Ascending aorta (tissue), 2 donors: ENCODE measurements at regions not wholly inside any gene's neighbourhood (a gene's known extent, or its start where the extent isn't known, plus 50 kb on each side); places are given as distances from the start of the nearest gene placed in this dataset.

ENCODE experiments used
- DNase-seq, 2 donors: peaks; one replicate each; pipeline ENCODE4 v3.0.0-alpha.2; 2019; ENCODE audit warnings: low spot score in 2 of 2
- H3K27ac ChIP-seq, 2 donors: fragments of 200-600 bp; sonication (generic); one replicate each; pipeline ENCODE4 v1.5.1; 2016 to 2017; ENCODE audit warnings: mild to moderate bottlenecking in 1 of 2
- H3K27me3 ChIP-seq: fragments of 200-600 bp; sonication (generic); one replicate; pipeline ENCODE4 v1.5.1; 2017
- H3K36me3 ChIP-seq, 2 donors: fragments of 200-600 bp; sonication (generic); one replicate each; pipeline ENCODE4 v1.5.1; 2016
- H3K4me1 ChIP-seq, 2 donors: fragments of 200-600 bp; sonication (generic); one replicate each; pipeline ENCODE4 v1.5.1; 2016 to 2017; ENCODE audit warnings: mild to moderate bottlenecking in 1 of 2
- H3K4me3 ChIP-seq, 2 donors: fragments of 200-600 bp; sonication (generic); one replicate each; pipeline ENCODE4 v1.5.1; 2016 to 2017; ENCODE audit warnings: mild to moderate bottlenecking in 1 of 2
- H3K9me3 ChIP-seq, 2 donors: fragments of 200-600 bp; sonication (generic); one replicate each; pipeline ENCODE4 v1.5.1; 2016
- CTCF ChIP-seq, 3 experiments: fragments of 200-600 bp in 2 of 3; fragments of 450-650 bp in 1 of 3; sonication (generic) in 2 of 3; IDR thresholded peaks; one replicate each; pipeline ENCODE4 v1.5.1; 2016 to 2019; ENCODE audit warnings: antibody characterized with exemption in 3 of 3, mild to moderate bottlenecking in 1 of 3, moderate library complexity in 1 of 3
- intact Hi-C: fragments of 100-400 bp; cut with DNase I; formaldehyde crosslinking; loops from one replicate; pipeline ENCODE4 v1.15.1; 2023

DNA sequence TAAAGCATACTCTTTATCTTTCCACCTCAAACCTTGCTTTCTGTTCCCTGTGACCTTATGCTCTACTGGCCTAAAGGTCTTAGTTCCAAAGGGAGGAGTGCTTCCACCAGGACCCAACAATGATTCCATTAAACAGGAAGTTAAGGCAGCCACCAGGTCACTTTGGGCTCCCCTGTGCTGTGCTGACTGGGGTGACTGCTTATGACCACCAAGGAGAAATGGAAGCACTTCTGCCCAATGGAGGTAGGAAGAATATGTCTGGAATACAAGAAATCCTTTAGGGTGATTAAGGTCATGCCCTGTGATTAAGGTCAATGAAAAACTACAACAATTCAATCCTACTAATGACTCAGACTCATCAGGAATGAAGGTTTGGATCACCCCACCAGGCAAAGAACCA lies 233.8 kb upstream of the CDH11 start:
- H3K9me3 ChIP-seq: no peaks in the 10 kb centered on the region
- no peak for TF ChIP-seq CTCF (IDR thresholded peaks at IDR 0.05)
- no peaks in the 10 kb centered on the region for H3K27me3 ChIP-seq
- H3K4me3 ChIP-seq: no peak overlapping the region
- H3K4me1 ChIP-seq: no peaks in the 10 kb centered on the region
- H3K36me3 ChIP-seq: no peaks in the 10 kb centered on the region
- DNase-seq: no peak
- H3K27ac ChIP-seq: no peak overlapping the region
- intact Hi-C loops: no loop called here

DNA sequence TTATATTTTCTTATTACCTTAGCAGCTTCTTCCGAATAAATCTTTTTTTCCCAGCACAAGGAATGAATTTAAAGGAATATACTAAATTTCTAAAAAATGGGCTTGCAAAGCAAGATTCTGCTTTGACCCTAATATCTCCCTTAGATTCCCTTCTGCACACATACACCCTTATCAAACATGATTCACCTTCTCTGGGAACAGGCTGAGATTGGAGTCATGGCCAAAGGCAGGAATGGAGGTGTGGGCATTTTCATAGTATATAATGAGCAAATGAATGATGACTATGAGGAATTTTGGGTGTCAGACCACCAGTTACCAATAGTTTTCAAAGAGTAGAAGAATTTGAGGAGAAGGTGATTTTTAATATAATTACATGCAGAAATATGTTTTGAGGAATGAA lies 231.3 kb upstream of the CDH11 start:
- H3K27me3 ChIP-seq: no peaks in the 10 kb centered on the region
- DNase-seq: no peak

DNA sequence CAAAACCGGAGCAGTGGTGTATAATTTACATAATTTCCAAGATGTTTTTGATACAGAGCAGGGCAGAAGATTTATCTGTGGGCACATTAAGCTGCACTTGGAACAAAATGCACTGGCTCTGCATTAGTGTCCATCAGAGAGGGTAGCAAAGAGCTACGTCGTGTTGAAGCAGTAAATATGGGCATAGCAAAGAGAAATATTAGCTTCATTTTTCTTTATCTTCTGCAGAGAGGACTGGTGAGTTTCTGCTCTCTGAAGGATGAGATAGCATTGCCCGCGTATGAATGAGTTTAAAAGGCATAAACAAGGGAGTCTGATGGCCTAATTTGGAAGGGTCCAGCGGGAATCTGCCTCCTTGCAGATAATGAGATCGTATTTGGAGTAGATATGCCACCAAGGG lies 227.8 kb upstream of the CDH11 start:
- no peak overlapping the region for H3K4me3 ChIP-seq
- no peak overlapping the region for H3K27ac ChIP-seq
- DNase-seq: no peak
- intact Hi-C loops: no loop called here
- no peak for TF ChIP-seq CTCF (IDR thresholded peaks at IDR 0.05)
- H3K4me1 ChIP-seq: no peaks in the 10 kb centered on the region
- H3K27me3 ChIP-seq: no peaks in the 10 kb centered on the region
- H3K36me3 ChIP-seq: no peaks in the 10 kb centered on the region
- no peaks in the 10 kb centered on the region for H3K9me3 ChIP-seq

More for the DNA sequence above, 231.3 kb upstream of the CDH11 start:
- no peak overlapping the region for H3K27ac ChIP-seq
- no peaks in the 10 kb centered on the region for H3K4me1 ChIP-seq
- H3K36me3 ChIP-seq: no peaks in the 10 kb centered on the region
- TF ChIP-seq CTCF (IDR thresholded peaks at IDR 0.05): no peak
- H3K9me3 ChIP-seq: no peaks in the 10 kb centered on the region
- intact Hi-C loops: no loop called here
- no peak overlapping the region for H3K4me3 ChIP-seq

DNA sequence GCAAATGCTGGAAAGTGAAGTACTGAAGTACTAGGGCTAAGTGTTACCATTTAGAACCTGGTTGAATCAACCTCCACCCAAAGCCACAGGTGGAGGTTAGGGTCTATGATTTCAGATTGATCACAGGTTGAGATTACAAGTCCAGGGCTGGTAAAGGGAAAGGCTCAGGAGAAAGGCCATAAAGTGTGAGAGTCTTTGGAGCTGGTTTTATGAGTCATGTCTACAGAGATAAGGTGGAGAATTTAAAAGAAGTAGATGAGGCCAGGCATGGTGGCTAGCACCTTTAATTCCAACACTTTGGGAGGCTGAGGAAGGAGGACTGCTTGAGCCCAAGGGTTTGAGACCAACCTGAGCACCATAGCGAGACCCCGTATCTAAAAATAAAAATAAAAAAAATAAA lies 221.7 kb upstream of the CDH11 start:
- no peaks in the 10 kb centered on the region for H3K36me3 ChIP-seq
- no peaks in the 10 kb centered on the region for H3K4me1 ChIP-seq
- intact Hi-C loops: no loop called here
- no peaks in the 10 kb centered on the region for H3K9me3 ChIP-seq
- no peak overlapping the region for H3K27ac ChIP-seq
- no peak for DNase-seq
- H3K27me3 ChIP-seq: no peaks in the 10 kb centered on the region
- no peak overlapping the region for H3K4me3 ChIP-seq
- TF ChIP-seq CTCF (IDR thresholded peaks at IDR 0.05): no peak

GRCh38 chr16:65342231-65342866 lies 220.5 kb upstream of the CDH11 start:
- intact Hi-C loops: no loop called here
- H3K9me3 ChIP-seq: no peaks in the 10 kb centered on the region
- TF ChIP-seq CTCF (IDR thresholded peaks at IDR 0.05): no peak
- H3K36me3 ChIP-seq: no peaks in the 10 kb centered on the region
- no peak overlapping the region for H3K27ac ChIP-seq
- no peak for DNase-seq
- H3K4me3 ChIP-seq: no peak overlapping the region
- no peaks in the 10 kb centered on the region for H3K27me3 ChIP-seq
- H3K4me1 ChIP-seq: no peaks in the 10 kb centered on the region

DNA sequence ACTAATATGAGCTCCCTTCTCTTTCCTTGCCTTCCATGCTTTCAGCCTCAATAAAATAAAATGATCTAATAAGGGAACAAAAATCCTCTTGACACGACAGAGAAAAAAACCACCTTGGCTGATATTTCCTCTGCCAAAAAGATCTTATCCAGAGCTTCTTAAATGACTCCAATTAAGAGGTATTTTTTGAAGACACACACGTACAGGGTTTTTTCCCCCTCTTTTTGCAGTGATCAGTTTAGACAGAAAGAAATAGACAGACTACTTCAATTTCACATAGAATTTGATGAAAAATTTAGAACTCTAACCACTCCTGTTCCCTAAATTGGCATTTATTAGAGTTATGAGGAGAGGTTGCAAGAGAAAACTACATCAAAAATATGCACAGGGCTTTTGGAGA lies 217.2 kb upstream of the CDH11 start:
- no peak for DNase-seq
- no peaks in the 10 kb centered on the region for H3K4me1 ChIP-seq
- intact Hi-C loops: no loop called here
- H3K9me3 ChIP-seq: no peaks in the 10 kb centered on the region
- no peak overlapping the region for H3K27ac ChIP-seq
- H3K36me3 ChIP-seq: no peaks in the 10 kb centered on the region
- H3K4me3 ChIP-seq: no peak overlapping the region
- no peaks in the 10 kb centered on the region for H3K27me3 ChIP-seq
- no peak for TF ChIP-seq CTCF (IDR thresholded peaks at IDR 0.05)
